Esophagus mucosa (tissue), 1 donor: ENCODE measurements at regions not wholly inside any gene's neighbourhood (a gene's known extent, or its start where the extent isn't known, plus 50 kb on each side); places are given as distances from the start of the nearest gene placed in this dataset.
"Not testable (repeated sequence)": the region's sequence is repeated elsewhere in the genome, so short reads cannot be mapped to it uniquely, and the experiment has no call there.

Experiments
- ATAC-seq: fragments of 200-7000 bp; cut with Tn5 transposase; one replicate; pipeline ENCODE4 v1.9.1; 2020
- donor health status: DM: yes; HTN: yes; CAD: no.

- no peak for ATAC-seq
Observed at GRCh38 chr7:67301667-67302066, 305.0 kb downstream of the TYW1 start.

GRCh38 chr7:67302113-67303039 is 305.7 kb downstream of the TYW1 start:
- ATAC-seq: peak; percentile 96

GRCh38 chr7:67304846-67305245 is 308.2 kb downstream of the TYW1 start:
- not testable (repeated sequence) for ATAC-seq

- no peak for ATAC-seq
Observed at GRCh38 chr7:67306331-67306730, 309.7 kb downstream of the TYW1 start.

- ATAC-seq: no peak
Observed at GRCh38 chr7:67309764-67310549, 313.3 kb downstream of the TYW1 start.

GRCh38 chr7:67311901-67312300 is 315.3 kb downstream of the TYW1 start:
- no peak for ATAC-seq

GRCh38 chr7:67313213-67313612 is 316.6 kb downstream of the TYW1 start:
- ATAC-seq: no peak

- ATAC-seq: not testable (repeated sequence)
Observed at GRCh38 chr7:67316902-67317301, 320.3 kb downstream of the TYW1 start.

- ATAC-seq: not testable (repeated sequence)
Observed at GRCh38 chr7:67328257-67328656, 331.6 kb downstream of the TYW1 start.

- ATAC-seq: not testable (repeated sequence)
Observed at GRCh38 chr7:67335165-67335564, 338.5 kb downstream of the TYW1 start.

- ATAC-seq: not testable (repeated sequence)
Observed at GRCh38 chr7:67335663-67336062, 339.0 kb downstream of the TYW1 start.

GRCh38 chr7:67338545-67338944 is 341.9 kb downstream of the TYW1 start:
- not testable (repeated sequence) for ATAC-seq

GRCh38 chr7:67341153-67341768 is 344.6 kb downstream of the TYW1 start:
- ATAC-seq: no peak

GRCh38 chr7:67343114-67343513 is 346.5 kb downstream of the TYW1 start:
- no peak for ATAC-seq

- ATAC-seq: no peak
Observed at GRCh38 chr7:67343572-67343971, 346.9 kb downstream of the TYW1 start.

- no peak for ATAC-seq
Observed at GRCh38 chr7:67344481-67345193, 348.0 kb downstream of the TYW1 start.

GRCh38 chr7:67346126-67346525 is 349.5 kb downstream of the TYW1 start:
- ATAC-seq: no peak

GRCh38 chr7:67346876-67347275 is 350.2 kb downstream of the TYW1 start:
- no peak for ATAC-seq

- no peak for ATAC-seq
Observed at GRCh38 chr7:67348171-67348570, 351.5 kb downstream of the TYW1 start.

- not testable (repeated sequence) for ATAC-seq
Observed at GRCh38 chr7:67357653-67358052, 361.0 kb downstream of the TYW1 start.

- ATAC-seq: not testable (repeated sequence)
Observed at GRCh38 chr7:67358316-67358715, 361.7 kb downstream of the TYW1 start.

GRCh38 chr7:67358738-67359137 is 362.1 kb downstream of the TYW1 start:
- ATAC-seq: not testable (repeated sequence)
